ENCODE measurements at regions not wholly inside any gene's neighbourhood (a gene's known extent, or its start where the extent isn't known, plus 50 kb on each side); places are given as distances from the start of the nearest gene placed in this dataset.

- H3K9me3 ChIP-seq (replicated peaks in 1 of 2; ENCODE audit: control insufficient read depth in 2 of 2, insufficient read depth in 1 of 2, low read depth in 1 of 2, low read length in 2 of 2), result no peaks in the 10 kb centered on the region
- H3K4me3 ChIP-seq (ENCODE audit: low read length in 2 of 2), result peak overlapping the region in 1 of 2 donors; percentile 3
- H3K18ac ChIP-seq (ENCODE audit: low read length), result no peak overlapping the region
- H3K9ac ChIP-seq (ENCODE audit: low read depth, low read length, poor library complexity), result no peak overlapping the region
- H3K27me3 ChIP-seq (ENCODE audit: control insufficient read depth in 3 of 3, insufficient read depth in 3 of 3, low read depth in 1 of 3, low read length in 3 of 3), result peaks cover 0 to 2% (median 0%) of the 10 kb centered on the region in 3 experiments
- WGBS, 2 donors (ENCODE audit: extremely low coverage in 2 of 2, insufficient read length in 2 of 2, insufficient replicate concordance in 1 of 2), result no CpG with 5 or more reads among the region's 8 CpGs
- peaks cover 21 to 49% of the 10 kb centered on the region in 2 donors for H3K4me1 ChIP-seq (ENCODE audit: control insufficient read depth in 2 of 2, insufficient read depth in 1 of 2, low read depth in 1 of 2, low read length in 2 of 2)
- no peaks in the 10 kb centered on the region for H3K36me3 ChIP-seq (replicated peaks in 1 of 2; ENCODE audit: control insufficient read depth in 2 of 2, insufficient read depth in 2 of 2, low read length in 2 of 2)
- no peak overlapping the region for H3K4me2 ChIP-seq (ENCODE audit: insufficient read depth, low read length, poor library complexity, severe bottlenecking)
- no peak overlapping the region for H3K27ac ChIP-seq (replicated peaks; ENCODE audit: low read length)
- no peak overlapping the region for H3K23ac ChIP-seq (ENCODE audit: low read depth, low read length, poor library complexity)
- H3K4ac ChIP-seq (ENCODE audit: low read length), result no peak overlapping the region
- no peak overlapping the region for H4K8ac ChIP-seq (ENCODE audit: low read depth, low read length)
- H2AFZ ChIP-seq (ENCODE audit: low read length), result peak overlapping the region; percentile 39
- H2BK15ac ChIP-seq (ENCODE audit: low read length), result no peak overlapping the region
- no peak overlapping the region for H4K91ac ChIP-seq (ENCODE audit: low read depth, low read length, poor library complexity)
- no peak for DNase-seq (ENCODE audit: low spot score)
- no peak overlapping the region for H2BK12ac ChIP-seq (ENCODE audit: low read length)
- no peaks in the 10 kb centered on the region for H3K79me1 ChIP-seq (ENCODE audit: low read depth, low read length)
- H3K14ac ChIP-seq (ENCODE audit: low read length), result no peak overlapping the region
- H2BK120ac ChIP-seq (ENCODE audit: low read depth, low read length), result no peak overlapping the region
- no peak overlapping the region for H2BK5ac ChIP-seq (ENCODE audit: low read length)
- no peak overlapping the region for H2AK5ac ChIP-seq (ENCODE audit: low read depth, low read length)
These were observed 368.3 kb downstream of the ZNF521 start for GRCh38 chr18:24983566-24984139.

GRCh38 chr18:24985586-24985985, 366.4 kb downstream of the ZNF521 start:
- H2BK15ac ChIP-seq (ENCODE audit: low read length), result no peak overlapping the region
- no peak overlapping the region for H4K91ac ChIP-seq (ENCODE audit: low read depth, low read length, poor library complexity)
- H3K18ac ChIP-seq (ENCODE audit: low read length), result no peak overlapping the region
- no peaks in the 10 kb centered on the region for H3K36me3 ChIP-seq (replicated peaks in 1 of 2; ENCODE audit: control insufficient read depth in 2 of 2, insufficient read depth in 2 of 2, low read length in 2 of 2)
- no peak overlapping the region for H3K9ac ChIP-seq (ENCODE audit: low read depth, low read length, poor library complexity)
- H2BK12ac ChIP-seq (ENCODE audit: low read length), result no peak overlapping the region
- no peak for DNase-seq (ENCODE audit: low spot score)
- H3K27me3 ChIP-seq (ENCODE audit: control insufficient read depth in 3 of 3, insufficient read depth in 3 of 3, low read depth in 1 of 3, low read length in 3 of 3), result peaks cover 0 to 2% (median 0%) of the 10 kb centered on the region in 3 experiments
- H2BK5ac ChIP-seq (ENCODE audit: low read length), result no peak overlapping the region
- no peak overlapping the region for H3K23ac ChIP-seq (ENCODE audit: low read depth, low read length, poor library complexity)
- H2BK120ac ChIP-seq (ENCODE audit: low read depth, low read length), result no peak overlapping the region
- no CpG with 5 or more reads among the region's 4 CpGs for WGBS, 2 donors (ENCODE audit: extremely low coverage in 2 of 2, insufficient read length in 2 of 2, insufficient replicate concordance in 1 of 2)
- H2AFZ ChIP-seq (ENCODE audit: low read length), result peak overlapping the region; percentile 60
- no peak overlapping the region for H3K14ac ChIP-seq (ENCODE audit: low read length)
- no peak overlapping the region for H2AK5ac ChIP-seq (ENCODE audit: low read depth, low read length)
- H3K4me1 ChIP-seq (ENCODE audit: control insufficient read depth in 2 of 2, insufficient read depth in 1 of 2, low read depth in 1 of 2, low read length in 2 of 2), result peaks cover 15 to 45% of the 10 kb centered on the region in 2 donors
- no peak overlapping the region for H3K4ac ChIP-seq (ENCODE audit: low read length)
- H4K8ac ChIP-seq (ENCODE audit: low read depth, low read length), result no peak overlapping the region
- H3K9me3 ChIP-seq (replicated peaks in 1 of 2; ENCODE audit: control insufficient read depth in 2 of 2, insufficient read depth in 1 of 2, low read depth in 1 of 2, low read length in 2 of 2), result no peaks in the 10 kb centered on the region
- H3K4me2 ChIP-seq (ENCODE audit: insufficient read depth, low read length, poor library complexity, severe bottlenecking), result no peak overlapping the region
- no peaks in the 10 kb centered on the region for H3K79me1 ChIP-seq (ENCODE audit: low read depth, low read length)
- H3K4me3 ChIP-seq (ENCODE audit: low read length in 2 of 2), result no peak overlapping the region
- H3K27ac ChIP-seq (replicated peaks; ENCODE audit: low read length), result no peak overlapping the region

- no peak overlapping the region for H2BK120ac ChIP-seq (ENCODE audit: low read depth, low read length)
- H3K23ac ChIP-seq (ENCODE audit: low read depth, low read length, poor library complexity), result no peak overlapping the region
- DNase-seq (ENCODE audit: low spot score), result no peak
- no peak overlapping the region for H2BK5ac ChIP-seq (ENCODE audit: low read length)
- WGBS, 2 donors (ENCODE audit: extremely low coverage in 2 of 2, insufficient read length in 2 of 2, insufficient replicate concordance in 1 of 2), result no CpG with 5 or more reads among the region's 6 CpGs
- H2AK5ac ChIP-seq (ENCODE audit: low read depth, low read length), result no peak overlapping the region
- H3K4ac ChIP-seq (ENCODE audit: low read length), result no peak overlapping the region
- H2BK15ac ChIP-seq (ENCODE audit: low read length), result no peak overlapping the region
- no peak overlapping the region for H3K18ac ChIP-seq (ENCODE audit: low read length)
- H4K91ac ChIP-seq (ENCODE audit: low read depth, low read length, poor library complexity), result no peak overlapping the region
- H3K27me3 ChIP-seq (ENCODE audit: control insufficient read depth in 3 of 3, insufficient read depth in 3 of 3, low read depth in 1 of 3, low read length in 3 of 3), result no peaks in the 10 kb centered on the region
- no peaks in the 10 kb centered on the region for H3K9me3 ChIP-seq (replicated peaks in 1 of 2; ENCODE audit: control insufficient read depth in 2 of 2, insufficient read depth in 1 of 2, low read depth in 1 of 2, low read length in 2 of 2)
- peak overlapping the region; percentile 60 for H2AFZ ChIP-seq (ENCODE audit: low read length)
- H3K27ac ChIP-seq (replicated peaks; ENCODE audit: low read length), result no peak overlapping the region
- no peak overlapping the region for H4K8ac ChIP-seq (ENCODE audit: low read depth, low read length)
- no peak overlapping the region for H2BK12ac ChIP-seq (ENCODE audit: low read length)
- H3K4me2 ChIP-seq (ENCODE audit: insufficient read depth, low read length, poor library complexity, severe bottlenecking), result peak overlapping the region; percentile 31
- no peak overlapping the region for H3K14ac ChIP-seq (ENCODE audit: low read length)
- no peaks in the 10 kb centered on the region for H3K36me3 ChIP-seq (replicated peaks in 1 of 2; ENCODE audit: control insufficient read depth in 2 of 2, insufficient read depth in 2 of 2, low read length in 2 of 2)
- H3K4me3 ChIP-seq (ENCODE audit: low read length in 2 of 2), result peak overlapping the region in 1 of 2 donors; percentile 41
- H3K9ac ChIP-seq (ENCODE audit: low read depth, low read length, poor library complexity), result no peak overlapping the region
- peaks cover 15 to 48% of the 10 kb centered on the region in 2 donors for H3K4me1 ChIP-seq (ENCODE audit: control insufficient read depth in 2 of 2, insufficient read depth in 1 of 2, low read depth in 1 of 2, low read length in 2 of 2)
- no peaks in the 10 kb centered on the region for H3K79me1 ChIP-seq (ENCODE audit: low read depth, low read length)
These were observed 365.2 kb downstream of the ZNF521 start for GRCh38 chr18:24986666-24987302.

GRCh38 chr18:24987303-24988252, 364.4 kb downstream of the ZNF521 start:
- H2AFZ ChIP-seq (ENCODE audit: low read length), result peak overlapping the region; percentile 60
- no peak overlapping the region for H2BK120ac ChIP-seq (ENCODE audit: low read depth, low read length)
- H3K79me1 ChIP-seq (ENCODE audit: low read depth, low read length), result no peaks in the 10 kb centered on the region
- no peak overlapping the region for H3K4ac ChIP-seq (ENCODE audit: low read length)
- H2BK15ac ChIP-seq (ENCODE audit: low read length), result no peak overlapping the region
- H2AK5ac ChIP-seq (ENCODE audit: low read depth, low read length), result no peak overlapping the region
- peak overlapping the region in 1 of 2 donors; percentile 41 for H3K4me3 ChIP-seq (ENCODE audit: low read length in 2 of 2)
- peak; percentile 11 for DNase-seq (ENCODE audit: low spot score)
- no peak overlapping the region for H3K23ac ChIP-seq (ENCODE audit: low read depth, low read length, poor library complexity)
- H3K18ac ChIP-seq (ENCODE audit: low read length), result no peak overlapping the region
- peaks cover 15 to 41% of the 10 kb centered on the region in 2 donors for H3K4me1 ChIP-seq (ENCODE audit: control insufficient read depth in 2 of 2, insufficient read depth in 1 of 2, low read depth in 1 of 2, low read length in 2 of 2)
- no peak overlapping the region for H3K14ac ChIP-seq (ENCODE audit: low read length)
- no peak overlapping the region for H2BK5ac ChIP-seq (ENCODE audit: low read length)
- H2BK12ac ChIP-seq (ENCODE audit: low read length), result no peak overlapping the region
- H3K36me3 ChIP-seq (replicated peaks in 1 of 2; ENCODE audit: control insufficient read depth in 2 of 2, insufficient read depth in 2 of 2, low read length in 2 of 2), result no peaks in the 10 kb centered on the region
- H3K4me2 ChIP-seq (ENCODE audit: insufficient read depth, low read length, poor library complexity, severe bottlenecking), result peak overlapping the region; percentile 31
- H4K91ac ChIP-seq (ENCODE audit: low read depth, low read length, poor library complexity), result no peak overlapping the region
- H3K9me3 ChIP-seq (replicated peaks in 1 of 2; ENCODE audit: control insufficient read depth in 2 of 2, insufficient read depth in 1 of 2, low read depth in 1 of 2, low read length in 2 of 2), result peaks cover 0 to 3% of the 10 kb centered on the region in 2 donors
- H3K27me3 ChIP-seq (ENCODE audit: control insufficient read depth in 3 of 3, insufficient read depth in 3 of 3, low read depth in 1 of 3, low read length in 3 of 3), result no peaks in the 10 kb centered on the region
- H4K8ac ChIP-seq (ENCODE audit: low read depth, low read length), result no peak overlapping the region
- no CpG with 5 or more reads among the region's 9 CpGs for WGBS, 2 donors (ENCODE audit: extremely low coverage in 2 of 2, insufficient read length in 2 of 2, insufficient replicate concordance in 1 of 2)
- H3K27ac ChIP-seq (replicated peaks; ENCODE audit: low read length), result peak overlapping the region; percentile 26
- H3K9ac ChIP-seq (ENCODE audit: low read depth, low read length, poor library complexity), result no peak overlapping the region
